ENCODE measurements at regions not wholly inside any gene's neighbourhood (a gene's known extent, or its start where the extent isn't known, plus 50 kb on each side); places are given as distances from the start of the nearest gene placed in this dataset.

- H3K4me3 ChIP-seq (ENCODE audit: low read depth, low read length) = no peak overlapping the region
- TF ChIP-seq CTCF (IDR thresholded peaks at IDR 0.05; ENCODE audit: borderline replicate concordance, insufficient read depth, low read depth, low read length) = peak; percentile 61
These were observed 64.6 kb upstream of the FMN2 start for GRCh38 chr1:240027059-240027462.

- no peak overlapping the region for H3K4me3 ChIP-seq (ENCODE audit: low read depth, low read length)
- TF ChIP-seq CTCF (IDR thresholded peaks at IDR 0.05; ENCODE audit: borderline replicate concordance, insufficient read depth, low read depth, low read length) = no peak
These were observed 62.3 kb upstream of the FMN2 start for GRCh38 chr1:240029418-240029817.

GRCh38 chr1:240030236-240030635 lies 61.4 kb upstream of the FMN2 start:
- no peak for TF ChIP-seq CTCF (IDR thresholded peaks at IDR 0.05; ENCODE audit: borderline replicate concordance, insufficient read depth, low read depth, low read length)
- no peak overlapping the region for H3K4me3 ChIP-seq (ENCODE audit: low read depth, low read length)

GRCh38 chr1:240031009-240031408 lies 60.7 kb upstream of the FMN2 start:
- TF ChIP-seq CTCF (IDR thresholded peaks at IDR 0.05; ENCODE audit: borderline replicate concordance, insufficient read depth, low read depth, low read length) = no peak
- no peak overlapping the region for H3K4me3 ChIP-seq (ENCODE audit: low read depth, low read length)

GRCh38 chr1:240031414-240031813 lies 60.3 kb upstream of the FMN2 start:
- no peak overlapping the region for H3K4me3 ChIP-seq (ENCODE audit: low read depth, low read length)
- TF ChIP-seq CTCF (IDR thresholded peaks at IDR 0.05; ENCODE audit: borderline replicate concordance, insufficient read depth, low read depth, low read length) = no peak

- no peak overlapping the region for H3K4me3 ChIP-seq (ENCODE audit: low read depth, low read length)
- no peak for TF ChIP-seq CTCF (IDR thresholded peaks at IDR 0.05; ENCODE audit: borderline replicate concordance, insufficient read depth, low read depth, low read length)
These were observed 58.3 kb upstream of the FMN2 start for GRCh38 chr1:240033406-240033805.

- no peak overlapping the region for H3K4me3 ChIP-seq (ENCODE audit: low read depth, low read length)
- TF ChIP-seq CTCF (IDR thresholded peaks at IDR 0.05; ENCODE audit: borderline replicate concordance, insufficient read depth, low read depth, low read length) = no peak
These were observed 55.2 kb upstream of the FMN2 start for GRCh38 chr1:240036526-240036925.

Measured in GM12875 (cell line).